ENCODE measurements at regions not wholly inside any gene's neighbourhood (a gene's known extent, or its start where the extent isn't known, plus 50 kb on each side); places are given as distances from the start of the nearest gene placed in this dataset.
A peak's percentile ranks its signal among the peaks of the same experiment; 100 is the strongest.
"Not testable (repeated sequence)": the region's sequence is repeated elsewhere in the genome, so short reads cannot be mapped to it uniquely, and the experiment has no call there.

DNA sequence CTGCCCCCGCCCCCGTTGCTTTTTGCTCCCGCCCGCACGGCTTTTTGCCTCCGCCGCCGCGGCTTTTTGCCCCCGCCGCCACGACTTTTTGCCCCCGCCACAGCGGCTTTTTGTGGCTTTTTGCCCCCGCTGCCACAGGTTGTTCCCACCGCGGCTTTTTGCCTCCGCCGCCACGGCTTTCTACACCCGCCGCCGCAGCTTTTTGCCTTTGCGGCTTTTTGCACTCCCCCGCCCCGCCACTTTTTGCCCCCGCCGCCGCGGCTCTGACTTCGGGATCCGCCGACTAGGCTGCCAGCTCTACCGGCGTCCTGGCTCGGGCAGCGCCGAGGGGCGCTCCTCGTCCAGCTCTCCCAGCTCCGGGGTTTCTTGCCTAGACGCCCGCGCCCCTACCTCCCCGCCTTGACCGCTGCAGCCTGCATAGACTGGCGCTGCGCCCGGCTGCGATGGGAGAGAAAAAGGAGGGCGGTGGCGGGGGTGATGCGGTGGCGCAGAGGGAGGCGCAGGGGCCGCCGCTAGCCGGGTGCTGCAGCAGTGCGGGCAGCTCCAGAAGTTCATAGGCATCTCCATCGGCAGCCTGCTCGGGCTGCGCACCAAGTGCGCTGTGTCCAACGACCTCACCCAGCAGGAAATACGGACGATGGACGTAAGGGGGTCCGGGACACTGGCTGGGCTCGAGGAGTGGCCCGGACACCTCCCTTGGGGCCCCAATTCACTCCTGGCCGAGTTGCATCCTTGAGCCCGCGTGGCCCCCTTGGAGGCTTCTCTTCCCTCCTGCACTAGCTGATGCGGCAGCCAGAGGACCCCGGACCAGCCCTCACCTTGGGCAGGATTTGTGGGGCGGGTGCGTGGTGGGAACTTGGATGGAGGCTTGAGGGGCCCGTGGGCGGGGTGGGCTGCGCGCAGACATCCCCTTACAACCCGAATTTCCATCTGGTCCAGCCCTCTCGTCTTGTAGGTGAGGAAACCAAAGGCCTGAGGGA is 555.7 kb downstream of the TP53TG3F start:
- not testable (repeated sequence) for H3K79me2 ChIP-seq (ENCODE audit: insufficient read depth, low read length); H3K4me1 ChIP-seq (ENCODE audit: insufficient read depth, low read length); H3K27me3 ChIP-seq (ENCODE audit: insufficient read depth, low read length); H3K4me3 ChIP-seq (ENCODE audit: insufficient read depth, low read length); H3K4me2 ChIP-seq (ENCODE audit: insufficient read depth, low read length); H4K20me1 ChIP-seq (ENCODE audit: insufficient read depth, low read length); H2AFZ ChIP-seq (ENCODE audit: low read length); H3K36me3 ChIP-seq (ENCODE audit: insufficient read depth, low read length); H3K27ac ChIP-seq (ENCODE audit: low read depth, low read length); DNase-seq (ENCODE audit: insufficient read length, low spot score, missing footprints); H3K9me3 ChIP-seq (ENCODE audit: low read depth, low read length)

DNA sequence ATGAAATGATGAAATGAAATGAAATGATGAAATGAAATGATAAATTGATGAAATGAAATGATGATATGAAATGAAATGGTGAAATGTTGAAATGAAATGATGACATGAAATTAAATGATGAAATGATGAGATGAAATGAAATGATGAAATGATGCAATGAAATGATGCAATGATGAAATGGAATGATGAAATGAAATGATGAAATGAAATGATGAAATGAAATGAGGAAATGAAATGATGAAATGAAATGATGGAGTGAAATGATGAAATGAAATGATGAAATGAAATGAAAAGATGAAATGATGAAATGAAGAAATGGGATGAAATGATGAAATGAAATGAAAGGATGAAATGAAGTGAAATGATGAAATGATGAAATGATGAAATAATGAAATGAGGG is 558.9 kb downstream of the TP53TG3F start:
- H3K79me2 ChIP-seq (ENCODE audit: insufficient read depth, low read length); H3K27me3 ChIP-seq (ENCODE audit: insufficient read depth, low read length); H3K4me2 ChIP-seq (ENCODE audit: insufficient read depth, low read length); H2AFZ ChIP-seq (ENCODE audit: low read length); H3K9me3 ChIP-seq (ENCODE audit: low read depth, low read length); H3K4me3 ChIP-seq (ENCODE audit: insufficient read depth, low read length); H4K20me1 ChIP-seq (ENCODE audit: insufficient read depth, low read length); H3K27ac ChIP-seq (ENCODE audit: low read depth, low read length); H3K4me1 ChIP-seq (ENCODE audit: insufficient read depth, low read length); DNase-seq (ENCODE audit: insufficient read length, low spot score, missing footprints); H3K36me3 ChIP-seq (ENCODE audit: insufficient read depth, low read length): not testable (repeated sequence)

DNA sequence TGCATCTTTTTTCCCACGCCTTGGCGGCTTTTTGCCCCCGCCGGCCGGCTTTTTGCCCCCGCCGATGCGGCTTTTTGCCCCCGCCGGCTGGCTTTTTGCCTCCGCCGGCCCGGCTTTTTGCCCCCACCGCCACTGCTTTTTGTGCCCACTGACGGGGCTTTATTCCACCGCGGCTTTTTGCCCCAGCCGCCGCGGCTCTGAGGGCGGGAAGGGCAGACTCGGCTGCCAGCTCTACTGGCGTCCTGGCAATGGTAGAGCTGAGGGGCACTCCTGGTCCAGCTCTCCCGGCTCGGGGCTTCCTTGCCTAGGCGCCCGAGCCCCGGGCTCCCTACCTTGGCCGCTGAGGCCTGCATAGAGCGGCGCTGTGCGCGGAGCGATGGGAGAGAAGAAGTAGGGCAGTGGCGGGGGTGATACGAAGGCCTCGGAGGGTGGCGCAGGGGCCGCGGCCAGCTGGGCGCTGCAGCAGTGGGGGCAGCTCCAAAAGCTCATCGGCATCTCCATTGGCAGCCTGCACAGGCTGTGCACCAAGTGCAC is 591.4 kb downstream of the TP53TG3F start:
- Histone ChIP-seq H3K79me2 (ENCODE audit: insufficient read depth, low read length) (no peaks in the 10 kb centered on the region), H3K4me1 (ENCODE audit: insufficient read depth, low read length) (no peaks in the 10 kb centered on the region), H3K36me3 (ENCODE audit: insufficient read depth, low read length) (no peaks in the 10 kb centered on the region), H3K27ac (ENCODE audit: low read depth, low read length) (no peak overlapping the region), H3K9me3 (ENCODE audit: low read depth, low read length) (no peaks in the 10 kb centered on the region), H2AFZ (ENCODE audit: low read length) (no peak overlapping the region), H3K4me3 (ENCODE audit: insufficient read depth, low read length) (no peak overlapping the region), H3K4me2 (ENCODE audit: insufficient read depth, low read length) (no peak overlapping the region), H3K27me3 (ENCODE audit: insufficient read depth, low read length) (no peaks in the 10 kb centered on the region), H4K20me1 (ENCODE audit: insufficient read depth, low read length) (no peaks in the 10 kb centered on the region)
- TF ChIP-seq, protein P1, sequence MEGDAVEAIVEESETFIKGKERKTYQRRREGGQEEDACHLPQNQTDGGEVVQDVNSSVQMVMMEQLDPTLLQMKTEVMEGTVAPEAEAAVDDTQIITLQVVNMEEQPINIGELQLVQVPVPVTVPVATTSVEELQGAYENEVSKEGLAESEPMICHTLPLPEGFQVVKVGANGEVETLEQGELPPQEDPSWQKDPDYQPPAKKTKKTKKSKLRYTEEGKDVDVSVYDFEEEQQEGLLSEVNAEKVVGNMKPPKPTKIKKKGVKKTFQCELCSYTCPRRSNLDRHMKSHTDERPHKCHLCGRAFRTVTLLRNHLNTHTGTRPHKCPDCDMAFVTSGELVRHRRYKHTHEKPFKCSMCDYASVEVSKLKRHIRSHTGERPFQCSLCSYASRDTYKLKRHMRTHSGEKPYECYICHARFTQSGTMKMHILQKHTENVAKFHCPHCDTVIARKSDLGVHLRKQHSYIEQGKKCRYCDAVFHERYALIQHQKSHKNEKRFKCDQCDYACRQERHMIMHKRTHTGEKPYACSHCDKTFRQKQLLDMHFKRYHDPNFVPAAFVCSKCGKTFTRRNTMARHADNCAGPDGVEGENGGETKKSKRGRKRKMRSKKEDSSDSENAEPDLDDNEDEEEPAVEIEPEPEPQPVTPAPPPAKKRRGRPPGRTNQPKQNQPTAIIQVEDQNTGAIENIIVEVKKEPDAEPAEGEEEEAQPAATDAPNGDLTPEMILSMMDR (IDR thresholded peaks at IDR 0.05; ENCODE audit: extremely low read depth, low read depth, low read length): no peak
- peak; percentile 14 for DNase-seq (ENCODE audit: insufficient read length, low spot score, missing footprints)

DNA sequence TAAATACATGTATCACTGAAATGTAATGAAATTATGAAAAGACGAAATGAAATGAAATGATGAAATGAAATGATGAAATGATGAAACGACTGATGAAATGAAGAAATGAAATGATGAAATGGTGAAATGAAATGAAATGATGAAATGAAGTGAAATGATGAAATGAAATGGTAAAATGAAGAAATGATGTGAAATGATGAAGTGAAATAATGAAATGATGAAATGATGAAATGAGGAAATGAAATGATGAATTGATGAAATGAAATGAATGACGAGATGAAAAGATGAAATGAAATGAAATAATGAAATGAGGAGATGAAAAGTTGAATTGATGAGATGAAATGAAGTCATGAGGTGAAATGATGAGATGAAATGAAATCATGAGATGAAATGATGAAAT is 594.7 kb downstream of the TP53TG3F start:
- TF ChIP-seq, protein P1 (IDR thresholded peaks at IDR 0.05; ENCODE audit: extremely low read depth, low read depth, low read length): no peak
- H3K79me2 ChIP-seq (ENCODE audit: insufficient read depth, low read length): no peaks in the 10 kb centered on the region
- no peak overlapping the region for H3K4me2 ChIP-seq (ENCODE audit: insufficient read depth, low read length)
- H3K27ac ChIP-seq (ENCODE audit: low read depth, low read length): no peak overlapping the region
- DNase-seq (ENCODE audit: insufficient read length, low spot score, missing footprints): no peak
- no peak overlapping the region for H2AFZ ChIP-seq (ENCODE audit: low read length)
- no peaks in the 10 kb centered on the region for H3K27me3 ChIP-seq (ENCODE audit: insufficient read depth, low read length)
- H3K9me3 ChIP-seq (ENCODE audit: low read depth, low read length): no peaks in the 10 kb centered on the region
- no peak overlapping the region for H3K4me3 ChIP-seq (ENCODE audit: insufficient read depth, low read length)
- no peaks in the 10 kb centered on the region for H3K4me1 ChIP-seq (ENCODE audit: insufficient read depth, low read length)
- H4K20me1 ChIP-seq (ENCODE audit: insufficient read depth, low read length): no peaks in the 10 kb centered on the region
- H3K36me3 ChIP-seq (ENCODE audit: insufficient read depth, low read length): no peaks in the 10 kb centered on the region

- H3K4me1 ChIP-seq (ENCODE audit: insufficient read depth, low read length): no peaks in the 10 kb centered on the region
- no peak overlapping the region for H3K4me2 ChIP-seq (ENCODE audit: insufficient read depth, low read length)
- H3K36me3 ChIP-seq (ENCODE audit: insufficient read depth, low read length): no peaks in the 10 kb centered on the region
- no peak overlapping the region for H3K4me3 ChIP-seq (ENCODE audit: insufficient read depth, low read length)
- no peak overlapping the region for H3K27ac ChIP-seq (ENCODE audit: low read depth, low read length)
- H2AFZ ChIP-seq (ENCODE audit: low read length): no peak overlapping the region
- TF ChIP-seq, protein P1 (IDR thresholded peaks at IDR 0.05; ENCODE audit: extremely low read depth, low read depth, low read length): no peak
- no peaks in the 10 kb centered on the region for H3K9me3 ChIP-seq (ENCODE audit: low read depth, low read length)
- DNase-seq (ENCODE audit: insufficient read length, low spot score, missing footprints): no peak
- no peaks in the 10 kb centered on the region for H3K79me2 ChIP-seq (ENCODE audit: insufficient read depth, low read length)
- H4K20me1 ChIP-seq (ENCODE audit: insufficient read depth, low read length): no peaks in the 10 kb centered on the region
- no peaks in the 10 kb centered on the region for H3K27me3 ChIP-seq (ENCODE audit: insufficient read depth, low read length)
Measured at GRCh38 chr16:34054969-34055368, 595.6 kb downstream of the TP53TG3F start.

DNA sequence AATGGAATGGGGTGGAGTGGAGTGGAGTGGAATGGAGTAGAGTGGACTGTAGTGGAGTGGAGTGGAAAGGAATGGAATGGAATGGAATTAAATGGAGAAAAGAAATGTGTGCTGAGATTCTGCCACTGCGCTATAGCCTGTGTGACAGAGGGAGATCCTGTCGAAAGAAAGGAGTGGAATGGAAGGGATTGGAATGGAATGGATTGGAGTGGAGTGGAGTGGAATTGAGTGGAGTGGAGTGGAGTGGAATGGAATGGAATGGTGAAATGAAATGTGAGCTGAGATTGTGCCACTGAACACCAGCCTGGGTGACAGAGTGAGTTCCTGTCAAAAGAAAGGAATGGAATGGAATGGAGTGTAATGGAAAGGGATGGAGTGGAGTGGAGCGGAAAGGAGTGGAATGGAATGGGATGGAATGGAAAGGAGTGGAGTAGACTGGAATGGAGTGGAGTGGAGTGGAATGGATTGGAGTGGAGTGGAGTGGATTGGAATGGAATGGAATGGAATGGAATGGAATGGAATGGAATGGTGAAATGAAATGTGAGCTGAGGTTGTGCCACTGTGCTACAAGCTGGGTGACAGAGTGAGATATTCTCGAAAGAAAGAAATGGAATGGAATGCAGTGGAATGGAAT is 603.3 kb downstream of the TP53TG3F start:
- H3K4me2 ChIP-seq (ENCODE audit: insufficient read depth, low read length); H3K27me3 ChIP-seq (ENCODE audit: insufficient read depth, low read length); DNase-seq (ENCODE audit: insufficient read length, low spot score, missing footprints); H3K36me3 ChIP-seq (ENCODE audit: insufficient read depth, low read length); H2AFZ ChIP-seq (ENCODE audit: low read length); H3K27ac ChIP-seq (ENCODE audit: low read depth, low read length); H3K4me3 ChIP-seq (ENCODE audit: insufficient read depth, low read length); H4K20me1 ChIP-seq (ENCODE audit: insufficient read depth, low read length); H3K79me2 ChIP-seq (ENCODE audit: insufficient read depth, low read length); H3K4me1 ChIP-seq (ENCODE audit: insufficient read depth, low read length): not testable (repeated sequence)
- peaks cover 20% of the 10 kb centered on the region for H3K9me3 ChIP-seq (ENCODE audit: low read depth, low read length)
